ENCODE measurements at regions not wholly inside any gene's neighbourhood (a gene's known extent, or its start where the extent isn't known, plus 50 kb on each side); places are given as distances from the start of the nearest gene placed in this dataset.
"Not testable (repeated sequence)": the region's sequence is repeated elsewhere in the genome, so short reads cannot be mapped to it uniquely, and the experiment has no call there.

GRCh38 chr2:87533390-87534272, 214.3 kb upstream of the PLGLB2 start:
- in situ Hi-C loops (cut with HindIII; ENCODE audit: low sequenced_read_pairs); H3K4me3 ChIP-seq (ENCODE audit: low read depth, low read length); DNase-seq (ENCODE audit: low read depth): not testable (repeated sequence)

- in situ Hi-C loops (cut with HindIII; ENCODE audit: low sequenced_read_pairs); DNase-seq (ENCODE audit: low read depth); H3K4me3 ChIP-seq (ENCODE audit: low read depth, low read length): not testable (repeated sequence)
These were observed 213.5 kb upstream of the PLGLB2 start for GRCh38 chr2:87534273-87534889.

GRCh38 chr2:87536427-87536826, 211.5 kb upstream of the PLGLB2 start:
- in situ Hi-C loops (cut with HindIII; ENCODE audit: low sequenced_read_pairs); DNase-seq (ENCODE audit: low read depth); H3K4me3 ChIP-seq (ENCODE audit: low read depth, low read length): not testable (repeated sequence)

GRCh38 chr2:87537251-87537671, 210.6 kb upstream of the PLGLB2 start:
- DNase-seq (ENCODE audit: low read depth); H3K4me3 ChIP-seq (ENCODE audit: low read depth, low read length); in situ Hi-C loops (cut with HindIII; ENCODE audit: low sequenced_read_pairs): not testable (repeated sequence)

- H3K4me3 ChIP-seq (ENCODE audit: low read depth, low read length); DNase-seq (ENCODE audit: low read depth); in situ Hi-C loops (cut with HindIII; ENCODE audit: low sequenced_read_pairs): not testable (repeated sequence)
These were observed 209.6 kb upstream of the PLGLB2 start for GRCh38 chr2:87538268-87538667.

GRCh38 chr2:87539151-87539943, 208.5 kb upstream of the PLGLB2 start:
- in situ Hi-C loops (cut with HindIII; ENCODE audit: low sequenced_read_pairs); DNase-seq (ENCODE audit: low read depth); H3K4me3 ChIP-seq (ENCODE audit: low read depth, low read length): not testable (repeated sequence)

GRCh38 chr2:87540242-87540641, 207.6 kb upstream of the PLGLB2 start:
- DNase-seq (ENCODE audit: low read depth); in situ Hi-C loops (cut with HindIII; ENCODE audit: low sequenced_read_pairs); H3K4me3 ChIP-seq (ENCODE audit: low read depth, low read length): not testable (repeated sequence)

- DNase-seq (ENCODE audit: low read depth); H3K4me3 ChIP-seq (ENCODE audit: low read depth, low read length); in situ Hi-C loops (cut with HindIII; ENCODE audit: low sequenced_read_pairs): not testable (repeated sequence)
These were observed 205.2 kb upstream of the PLGLB2 start for GRCh38 chr2:87542599-87543174.

GRCh38 chr2:87543797-87544196, 204.1 kb upstream of the PLGLB2 start:
- DNase-seq (ENCODE audit: low read depth); in situ Hi-C loops (cut with HindIII; ENCODE audit: low sequenced_read_pairs); H3K4me3 ChIP-seq (ENCODE audit: low read depth, low read length): not testable (repeated sequence)

- DNase-seq (ENCODE audit: low read depth); in situ Hi-C loops (cut with HindIII; ENCODE audit: low sequenced_read_pairs); H3K4me3 ChIP-seq (ENCODE audit: low read depth, low read length): not testable (repeated sequence)
These were observed 200.8 kb upstream of the PLGLB2 start for GRCh38 chr2:87547106-87547505.

GRCh38 chr2:87547966-87548365, 199.9 kb upstream of the PLGLB2 start:
- H3K4me3 ChIP-seq (ENCODE audit: low read depth, low read length); DNase-seq (ENCODE audit: low read depth); in situ Hi-C loops (cut with HindIII; ENCODE audit: low sequenced_read_pairs): not testable (repeated sequence)

GRCh38 chr2:87548681-87549536, 199.0 kb upstream of the PLGLB2 start:
- H3K4me3 ChIP-seq (ENCODE audit: low read depth, low read length); DNase-seq (ENCODE audit: low read depth); in situ Hi-C loops (cut with HindIII; ENCODE audit: low sequenced_read_pairs): not testable (repeated sequence)

GRCh38 chr2:87549561-87550202, 198.2 kb upstream of the PLGLB2 start:
- H3K4me3 ChIP-seq (ENCODE audit: low read depth, low read length); in situ Hi-C loops (cut with HindIII; ENCODE audit: low sequenced_read_pairs); DNase-seq (ENCODE audit: low read depth): not testable (repeated sequence)

GRCh38 chr2:87554678-87555077, 193.2 kb upstream of the PLGLB2 start:
- DNase-seq (ENCODE audit: low read depth); H3K4me3 ChIP-seq (ENCODE audit: low read depth, low read length); in situ Hi-C loops (cut with HindIII; ENCODE audit: low sequenced_read_pairs): not testable (repeated sequence)

GRCh38 chr2:87555082-87555481, 192.8 kb upstream of the PLGLB2 start:
- in situ Hi-C loops (cut with HindIII; ENCODE audit: low sequenced_read_pairs); H3K4me3 ChIP-seq (ENCODE audit: low read depth, low read length); DNase-seq (ENCODE audit: low read depth): not testable (repeated sequence)

GRCh38 chr2:87559001-87559400, 188.9 kb upstream of the PLGLB2 start:
- in situ Hi-C loops (cut with HindIII; ENCODE audit: low sequenced_read_pairs); DNase-seq (ENCODE audit: low read depth); H3K4me3 ChIP-seq (ENCODE audit: low read depth, low read length): not testable (repeated sequence)
